T-helper 1 cell treated with Interleukin-12 subunit alpha and Interleukin-12 subunit beta and Interleukin-4 antibody, amounts not matched to agents 30 ng/mL and 1 ng/mL, for 36 hours (primary cell): ENCODE measurements at regions not wholly inside any gene's neighbourhood (a gene's known extent, or its start where the extent isn't known, plus 50 kb on each side); places are given as distances from the start of the nearest gene placed in this dataset.

ENCODE experiments used
- intact Hi-C: fragments of 100-400 bp; cut with micrococcal nuclease; formaldehyde crosslinking; loops from one replicate; pipeline ENCODE4 v1.15.1; 2024

- intact Hi-C loops, result no loop called here
Measured at GRCh38 chr12:127343940-127344339, 923.0 kb upstream of the TMEM132C start.

- intact Hi-C loops, result no loop called here
Measured at GRCh38 chr12:127351481-127352010, 915.4 kb upstream of the TMEM132C start.

GRCh38 chr12:127355061-127355841, 911.7 kb upstream of the TMEM132C start:
- intact Hi-C loops, result no loop called here

GRCh38 chr12:127358888-127359287, 908.1 kb upstream of the TMEM132C start:
- intact Hi-C loops, result no loop called here

- intact Hi-C loops, result loop anchor here (5.0 kb wide), 1 partner anchor 253 kb away; no protein-coding TSS in a partner anchor
Measured at GRCh38 chr12:127360580-127360979, 906.4 kb upstream of the TMEM132C start.

- intact Hi-C loops, result loop anchor here (5.0 kb wide), 1 partner anchor 255 kb away; no protein-coding TSS in a partner anchor
Measured at GRCh38 chr12:127362121-127362520, 904.8 kb upstream of the TMEM132C start.

GRCh38 chr12:127363392-127363791, 903.6 kb upstream of the TMEM132C start:
- intact Hi-C loops, result loop anchor here (5.0 kb wide), 1 partner anchor 256 kb away; no protein-coding TSS in a partner anchor

- intact Hi-C loops, result no loop called here
Measured at GRCh38 chr12:127373559-127373958, 893.4 kb upstream of the TMEM132C start.

GRCh38 chr12:127374447-127374846, 892.5 kb upstream of the TMEM132C start:
- intact Hi-C loops, result no loop called here

- intact Hi-C loops, result loop anchor here (1.0 to 10.0 kb wide), 5 partner anchors 100 to 597 kb away; no protein-coding TSS in a partner anchor
Measured at GRCh38 chr12:127381043-127381668, 885.8 kb upstream of the TMEM132C start.

- intact Hi-C loops, result loop anchor here (1.0 to 10.0 kb wide), 5 partner anchors 101 to 597 kb away; no protein-coding TSS in a partner anchor
Measured at GRCh38 chr12:127381681-127382080, 885.3 kb upstream of the TMEM132C start.

GRCh38 chr12:127383281-127383680, 883.7 kb upstream of the TMEM132C start:
- intact Hi-C loops, result loop anchor here (10.0 kb wide), 1 partner anchor 172 kb away; no protein-coding TSS in a partner anchor

GRCh38 chr12:127386723-127387122, 880.2 kb upstream of the TMEM132C start:
- intact Hi-C loops, result loop anchor here (10.0 kb wide), 1 partner anchor 168 kb away; no protein-coding TSS in a partner anchor

GRCh38 chr12:127388985-127389384, 878.0 kb upstream of the TMEM132C start:
- intact Hi-C loops, result loop anchor here (10.0 kb wide), 1 partner anchor 166 kb away; no protein-coding TSS in a partner anchor

- intact Hi-C loops, result loop anchor here (10.0 kb wide), 1 partner anchor 165 kb away; no protein-coding TSS in a partner anchor
Measured at GRCh38 chr12:127389923-127390322, 877.0 kb upstream of the TMEM132C start.

- intact Hi-C loops, result no loop called here
Measured at GRCh38 chr12:127393465-127393864, 873.5 kb upstream of the TMEM132C start.

- intact Hi-C loops, result no loop called here
Measured at GRCh38 chr12:127393896-127394295, 873.1 kb upstream of the TMEM132C start.

GRCh38 chr12:127396734-127397133, 870.2 kb upstream of the TMEM132C start:
- intact Hi-C loops, result no loop called here

GRCh38 chr12:127398016-127398710, 868.8 kb upstream of the TMEM132C start:
- intact Hi-C loops, result no loop called here

GRCh38 chr12:127399451-127399850, 867.5 kb upstream of the TMEM132C start:
- intact Hi-C loops, result no loop called here

GRCh38 chr12:127400221-127400620, 866.7 kb upstream of the TMEM132C start:
- intact Hi-C loops, result no loop called here
